ENCODE measurements at regions not wholly inside any gene's neighbourhood (a gene's known extent, or its start where the extent isn't known, plus 50 kb on each side); places are given as distances from the start of the nearest gene placed in this dataset.

DNA sequence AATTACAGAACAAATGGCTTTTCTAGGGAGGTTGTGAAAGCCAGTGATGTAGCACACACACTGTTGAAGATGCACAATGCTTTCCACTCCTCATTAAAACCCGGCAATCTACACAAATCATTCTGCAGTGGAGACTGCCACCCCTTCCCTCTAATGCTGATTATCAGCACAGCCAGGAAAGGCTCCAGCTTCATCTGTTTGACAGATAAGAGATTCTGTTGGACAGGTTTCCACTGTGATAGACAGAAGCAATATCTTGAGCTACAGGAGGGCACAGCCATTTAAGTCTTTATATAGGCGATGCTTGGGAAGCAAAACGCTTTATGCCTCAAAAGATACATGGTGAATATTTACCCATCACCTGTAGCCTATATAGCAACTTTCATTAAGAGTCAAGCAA lies 555.6 kb downstream of the GLRX3 start:
- POLR2A ChIA-PET: no interaction called here
- Histone ChIP-seq H3K79me2 (ENCODE audit: insufficient read depth, low read depth, low read length) (no peaks in the 10 kb centered on the region), H4K20me1 (ENCODE audit: insufficient read depth, low read length) (no peaks in the 10 kb centered on the region), H3K9me2 (ENCODE audit: insufficient read depth, low read length) (no peaks in the 10 kb centered on the region), H2AFZ (ENCODE audit: low read length) (no peak overlapping the region), H3K9me3 (ENCODE audit: low read length) (no peaks in the 10 kb centered on the region), H3K4me3 (ENCODE audit: low read depth, low read length, poor library complexity, severe bottlenecking) (no peak overlapping the region), H3K4me1 (ENCODE audit: insufficient read depth, low read length, poor library complexity, severe bottlenecking) (no peaks in the 10 kb centered on the region), H3K4me2 (ENCODE audit: low read length) (no peak overlapping the region), H3K27ac (ENCODE audit: low read depth, low read length, poor library complexity, severe bottlenecking) (no peak overlapping the region), H3K36me3 (ENCODE audit: insufficient read depth, low read length) (no peaks in the 10 kb centered on the region)
- TF ChIP-seq EZH2phosphoT487 (IDR thresholded peaks at IDR 0.05; ENCODE audit: borderline replicate concordance, low read depth, low read length): no peak
- TF ChIP-seq, protein P1, sequence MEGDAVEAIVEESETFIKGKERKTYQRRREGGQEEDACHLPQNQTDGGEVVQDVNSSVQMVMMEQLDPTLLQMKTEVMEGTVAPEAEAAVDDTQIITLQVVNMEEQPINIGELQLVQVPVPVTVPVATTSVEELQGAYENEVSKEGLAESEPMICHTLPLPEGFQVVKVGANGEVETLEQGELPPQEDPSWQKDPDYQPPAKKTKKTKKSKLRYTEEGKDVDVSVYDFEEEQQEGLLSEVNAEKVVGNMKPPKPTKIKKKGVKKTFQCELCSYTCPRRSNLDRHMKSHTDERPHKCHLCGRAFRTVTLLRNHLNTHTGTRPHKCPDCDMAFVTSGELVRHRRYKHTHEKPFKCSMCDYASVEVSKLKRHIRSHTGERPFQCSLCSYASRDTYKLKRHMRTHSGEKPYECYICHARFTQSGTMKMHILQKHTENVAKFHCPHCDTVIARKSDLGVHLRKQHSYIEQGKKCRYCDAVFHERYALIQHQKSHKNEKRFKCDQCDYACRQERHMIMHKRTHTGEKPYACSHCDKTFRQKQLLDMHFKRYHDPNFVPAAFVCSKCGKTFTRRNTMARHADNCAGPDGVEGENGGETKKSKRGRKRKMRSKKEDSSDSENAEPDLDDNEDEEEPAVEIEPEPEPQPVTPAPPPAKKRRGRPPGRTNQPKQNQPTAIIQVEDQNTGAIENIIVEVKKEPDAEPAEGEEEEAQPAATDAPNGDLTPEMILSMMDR (conservative IDR thresholded peaks at IDR 0.05; ENCODE audit: low read length): no peak
- DNase-seq (ENCODE audit: low spot score): no peak
- CTCF ChIA-PET (ENCODE audit: unreplicated experiment): no interaction called here
- intact Hi-C loops (cut with micrococcal nuclease; ENCODE audit: unreplicated experiment): no loop called here
- no TSS peak for BruUV-seq (replicated peaks)

DNA sequence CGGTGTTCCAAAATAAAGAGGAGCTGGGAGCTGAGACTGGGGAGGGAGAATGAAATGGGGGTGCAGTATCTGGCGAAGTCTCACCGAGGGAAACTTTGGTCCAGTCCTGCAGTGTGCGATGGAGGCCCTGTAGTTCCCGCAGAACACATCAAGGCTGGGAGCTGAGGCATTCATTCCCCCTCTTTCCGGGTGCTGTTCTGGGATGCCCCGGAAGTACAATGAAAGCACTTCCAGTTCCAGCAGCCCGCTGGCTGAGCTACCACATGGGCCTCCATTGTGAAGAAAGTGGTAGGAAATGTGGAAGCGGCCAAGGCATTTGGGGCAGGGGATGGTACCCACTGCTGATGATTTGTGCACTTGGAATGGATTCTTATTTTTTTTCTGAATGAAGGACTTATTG lies 560.7 kb downstream of the GLRX3 start:
- Histone ChIP-seq H3K9me2 (ENCODE audit: insufficient read depth, low read length) (no peaks in the 10 kb centered on the region), H3K4me1 (ENCODE audit: insufficient read depth, low read length, poor library complexity, severe bottlenecking) (no peaks in the 10 kb centered on the region), H4K20me1 (ENCODE audit: insufficient read depth, low read length) (no peaks in the 10 kb centered on the region), H3K4me3 (ENCODE audit: low read depth, low read length, poor library complexity, severe bottlenecking) (no peak overlapping the region), H3K9me3 (ENCODE audit: low read length) (no peaks in the 10 kb centered on the region), H2AFZ (ENCODE audit: low read length) (no peak overlapping the region), H3K4me2 (ENCODE audit: low read length) (no peak overlapping the region), H3K27ac (ENCODE audit: low read depth, low read length, poor library complexity, severe bottlenecking) (no peak overlapping the region), H3K36me3 (ENCODE audit: insufficient read depth, low read length) (no peaks in the 10 kb centered on the region), H3K79me2 (ENCODE audit: insufficient read depth, low read depth, low read length) (no peaks in the 10 kb centered on the region)
- ChIA-PET CTCF (ENCODE audit: unreplicated experiment) (no interaction called here), POLR2A (no interaction called here)
- no TSS peak for BruUV-seq (replicated peaks)
- TF ChIP-seq, protein P1 (conservative IDR thresholded peaks at IDR 0.05; ENCODE audit: low read length): no peak
- TF ChIP-seq EZH2phosphoT487 (IDR thresholded peaks at IDR 0.05; ENCODE audit: borderline replicate concordance, low read depth, low read length): no peak
- no peak for DNase-seq (ENCODE audit: low spot score)
- intact Hi-C loops (cut with micrococcal nuclease; ENCODE audit: unreplicated experiment): no loop called here

DNA sequence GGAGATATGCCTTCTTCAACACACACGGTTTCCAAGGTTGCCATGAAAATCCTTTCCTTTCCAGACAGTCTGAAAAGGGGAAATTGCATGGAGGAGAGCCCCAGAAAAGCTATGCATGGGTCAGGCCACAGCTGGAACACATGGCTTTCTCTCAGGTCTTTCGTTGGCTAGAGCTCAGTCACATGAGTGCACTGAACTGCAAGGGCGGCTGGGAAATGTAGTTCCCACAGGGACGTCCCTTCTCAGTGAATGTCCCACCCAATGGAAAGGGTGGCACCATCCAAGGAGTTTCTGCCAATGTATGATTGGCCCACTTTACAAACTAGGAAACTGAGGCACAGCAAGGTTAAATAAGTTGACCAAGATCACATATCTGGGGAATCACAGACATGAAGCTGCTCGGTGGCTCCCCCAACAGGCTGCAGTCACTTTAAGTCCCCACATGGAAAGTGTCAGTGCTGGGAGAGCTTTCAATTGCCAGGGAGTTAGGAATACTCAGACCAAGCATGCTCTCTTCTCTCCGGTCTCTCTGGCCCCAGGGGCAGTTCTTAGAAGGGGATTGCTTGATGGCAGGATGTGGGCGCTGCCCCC lies 571.3 kb downstream of the GLRX3 start:
- CTCF ChIA-PET (ENCODE audit: unreplicated experiment): no interaction called here
- Histone ChIP-seq H3K27ac (ENCODE audit: low read depth, low read length, poor library complexity, severe bottlenecking) (no peak overlapping the region), H3K9me2 (ENCODE audit: insufficient read depth, low read length) (no peaks in the 10 kb centered on the region), H3K79me2 (ENCODE audit: insufficient read depth, low read depth, low read length) (no peaks in the 10 kb centered on the region), H3K4me3 (ENCODE audit: low read depth, low read length, poor library complexity, severe bottlenecking) (no peak overlapping the region), H2AFZ (ENCODE audit: low read length) (no peak overlapping the region), H3K4me2 (ENCODE audit: low read length) (no peak overlapping the region), H3K9me3 (ENCODE audit: low read length) (no peaks in the 10 kb centered on the region), H4K20me1 (ENCODE audit: insufficient read depth, low read length) (no peaks in the 10 kb centered on the region), H3K36me3 (ENCODE audit: insufficient read depth, low read length) (no peaks in the 10 kb centered on the region), H3K4me1 (ENCODE audit: insufficient read depth, low read length, poor library complexity, severe bottlenecking) (no peaks in the 10 kb centered on the region)
- intact Hi-C loops (cut with micrococcal nuclease; ENCODE audit: unreplicated experiment): no loop called here
- POLR2A ChIA-PET: interaction anchor here (0.6 to 0.7 kb wide), 2 partner anchors 58 to 457 kb away, joined by 3 to 4 read pairs; no protein-coding TSS in a partner anchor
- DNase-seq (ENCODE audit: low spot score): no peak
- no peak for TF ChIP-seq EZH2phosphoT487 (IDR thresholded peaks at IDR 0.05; ENCODE audit: borderline replicate concordance, low read depth, low read length)
- TF ChIP-seq, protein P1 (conservative IDR thresholded peaks at IDR 0.05; ENCODE audit: low read length): peak; percentile 38; the same call in 1 of the 2 replicates
- BruUV-seq (replicated peaks): no TSS peak
